ENCODE measurements at regions not wholly inside any gene's neighbourhood (a gene's known extent, or its start where the extent isn't known, plus 50 kb on each side); places are given as distances from the start of the nearest gene placed in this dataset.

DNA sequence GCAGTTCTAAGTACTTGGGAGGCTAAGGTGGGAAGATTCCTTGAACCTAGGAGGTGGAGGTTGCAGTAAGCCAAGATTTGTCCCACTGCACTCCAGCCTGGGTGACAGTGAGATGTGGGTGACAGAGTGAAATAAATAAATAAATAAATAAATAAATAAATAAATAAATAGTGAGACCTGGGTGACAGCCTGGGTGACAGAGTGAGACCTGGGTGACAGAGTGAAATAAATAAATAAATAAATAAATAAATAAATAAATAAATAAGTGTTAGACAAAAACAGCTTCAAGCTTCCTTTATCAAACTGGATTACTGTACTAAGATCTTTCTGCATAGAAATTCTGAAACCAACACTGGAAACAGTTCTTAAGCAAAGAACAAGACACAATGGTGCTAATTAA, 71.8 kb upstream of the BMP2K start:
- H3K9me3 Mint-ChIP-seq, result peaks cover 8 to 13% of the 10 kb centered on the region in 2 experiments; a peak in 3 of 5 replicates

More for the DNA sequence above, 71.8 kb upstream of the BMP2K start:
- Histone ChIP-seq H2BK12ac (ENCODE audit: insufficient read length, low read depth, low read length) (no peak overlapping the region), H3K14ac (ENCODE audit: insufficient read depth, low read length) (no peak overlapping the region), H3K9me3 (ENCODE audit: control insufficient read depth, low read depth, low read length) (no peaks in the 10 kb centered on the region), H3K27ac (ENCODE audit: insufficient read length, low read depth, low read length) (no peak overlapping the region), H3K18ac (ENCODE audit: insufficient read length, low read depth, low read length) (no peak overlapping the region), H3K9ac (ENCODE audit: extremely low read depth, insufficient read length, low read length) (no peak overlapping the region), H3T11ph (ENCODE audit: low read length) (no peak overlapping the region), H3K27me3 (ENCODE audit: insufficient read depth, low read length) (no peaks in the 10 kb centered on the region), H3K4ac (ENCODE audit: low read depth, low read length) (no peak overlapping the region), H4K20me1 (ENCODE audit: control insufficient read depth, insufficient read depth, insufficient read length) (no peaks in the 10 kb centered on the region), H3K4me2 (ENCODE audit: insufficient read depth, insufficient read length, low read length) (no peak overlapping the region), H3K79me2 (ENCODE audit: insufficient read depth, low read length) (no peaks in the 10 kb centered on the region), H2BK5ac (ENCODE audit: insufficient read length, low read length) (no peak overlapping the region), H2BK120ac (ENCODE audit: low read depth, low read length, poor library complexity, severe bottlenecking) (no peak overlapping the region), H2BK15ac (ENCODE audit: low read depth, low read length) (no peak overlapping the region), H2AFZ (ENCODE audit: low read length) (no peak overlapping the region), H3K23me2 (ENCODE audit: insufficient read length, low read depth, low read length, poor library complexity, severe bottlenecking) (no peaks in the 10 kb centered on the region), H2AK5ac (ENCODE audit: insufficient read length, low read length) (no peak overlapping the region), H4K8ac (replicated peaks; ENCODE audit: insufficient read length, low read depth, low read length) (no peak overlapping the region), H3K23ac (ENCODE audit: insufficient read length, low read depth, low read length) (no peak overlapping the region), H3K79me1 (ENCODE audit: insufficient read depth, low read depth, low read length, poor library complexity, severe bottlenecking) (no peaks in the 10 kb centered on the region), H4K5ac (ENCODE audit: insufficient read length, low read depth, low read length) (no peak overlapping the region), H2BK20ac (ENCODE audit: low read depth, low read length, poor library complexity, severe bottlenecking) (no peak overlapping the region), H3K4me1 (ENCODE audit: insufficient read depth, low read length) (peaks cover 7% of the 10 kb centered on the region; the same call in 1 of the 2 replicates), H4K91ac (ENCODE audit: insufficient read length, low read depth, low read length) (no peak overlapping the region), H3K56ac (ENCODE audit: insufficient read length, low read depth, low read length) (no peak overlapping the region)
- H3K27me3 Mint-ChIP-seq (ENCODE audit: low read depth), result no peaks in the 10 kb centered on the region; the same call in none of the 2 replicates
- H3K36me3 Mint-ChIP-seq (ENCODE audit: insufficient read depth in 1 of 3, low read depth in 3 of 3), result no peaks in the 10 kb centered on the region; a peak in 1 of 7 replicates
- H3K4me1 Mint-ChIP-seq, result peaks cover 32 to 34% of the 10 kb centered on the region in 2 experiments
- no peak for DNase-seq
- H3K27ac Mint-ChIP-seq, result no peak overlapping the region
- TF ChIP-seq, protein P1, sequence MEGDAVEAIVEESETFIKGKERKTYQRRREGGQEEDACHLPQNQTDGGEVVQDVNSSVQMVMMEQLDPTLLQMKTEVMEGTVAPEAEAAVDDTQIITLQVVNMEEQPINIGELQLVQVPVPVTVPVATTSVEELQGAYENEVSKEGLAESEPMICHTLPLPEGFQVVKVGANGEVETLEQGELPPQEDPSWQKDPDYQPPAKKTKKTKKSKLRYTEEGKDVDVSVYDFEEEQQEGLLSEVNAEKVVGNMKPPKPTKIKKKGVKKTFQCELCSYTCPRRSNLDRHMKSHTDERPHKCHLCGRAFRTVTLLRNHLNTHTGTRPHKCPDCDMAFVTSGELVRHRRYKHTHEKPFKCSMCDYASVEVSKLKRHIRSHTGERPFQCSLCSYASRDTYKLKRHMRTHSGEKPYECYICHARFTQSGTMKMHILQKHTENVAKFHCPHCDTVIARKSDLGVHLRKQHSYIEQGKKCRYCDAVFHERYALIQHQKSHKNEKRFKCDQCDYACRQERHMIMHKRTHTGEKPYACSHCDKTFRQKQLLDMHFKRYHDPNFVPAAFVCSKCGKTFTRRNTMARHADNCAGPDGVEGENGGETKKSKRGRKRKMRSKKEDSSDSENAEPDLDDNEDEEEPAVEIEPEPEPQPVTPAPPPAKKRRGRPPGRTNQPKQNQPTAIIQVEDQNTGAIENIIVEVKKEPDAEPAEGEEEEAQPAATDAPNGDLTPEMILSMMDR (conservative IDR thresholded peaks at IDR 0.05), result no peak
- H3K4me3 Mint-ChIP-seq, result no peak overlapping the region
